ENCODE measurements at regions not wholly inside any gene's neighbourhood (a gene's known extent, or its start where the extent isn't known, plus 50 kb on each side); places are given as distances from the start of the nearest gene placed in this dataset.

- no peak for TF ChIP-seq POLR2A (IDR thresholded peaks at IDR 0.05; ENCODE audit: low read depth, low read length)
- no peak for TF ChIP-seq POLR2AphosphoS5 (IDR thresholded peaks at IDR 0.05; ENCODE audit: low read depth, low read length)
Measured at GRCh38 chr16:73483934-73484711, 436.2 kb upstream of the ZFHX3 start.
